ENCODE measurements at regions not wholly inside any gene's neighbourhood (a gene's known extent, or its start where the extent isn't known, plus 50 kb on each side); places are given as distances from the start of the nearest gene placed in this dataset.
"Not testable (repeated sequence)": the region's sequence is repeated elsewhere in the genome, so short reads cannot be mapped to it uniquely, and the experiment has no call there.

GRCh38 chr15:22203208-22203607 lies 122.9 kb downstream of the OR4M2 start:
- not testable (repeated sequence) for TF ChIP-seq CTCF (conservative IDR thresholded peaks at IDR 0.05; ENCODE audit: low read length); EZH2phosphoT487 (IDR thresholded peaks at IDR 0.05; ENCODE audit: borderline replicate concordance, low read depth, low read length)

All from OCI-LY7 (cell line).